T-cell (primary cell): ENCODE measurements at regions not wholly inside any gene's neighbourhood (a gene's known extent, or its start where the extent isn't known, plus 50 kb on each side); places are given as distances from the start of the nearest gene placed in this dataset.

Experiments
- ATAC-seq, 4 experiments: fragments of 200-7000 bp in 3 of 4; fragments of 150-1000 bp in 1 of 4; cut with Tn5 transposase; replicated peaks in 1 of 4; 1 replicate in 3 of 4; 2 replicates in 1 of 4; pipeline ENCODE4 v1.10.0; 2021; ENCODE audit warnings: moderate library complexity in 3 of 4, mild to moderate bottlenecking in 2 of 4, moderate number of reproducible peaks in 1 of 4
- CTCF ChIA-PET, 2 donors: fragments of 300-600 bp; sonication (Branson Sonifier 250); formaldehyde crosslinking; loops; one replicate each; lab custom pipeline; 2022; ENCODE audit warnings: antibody characterized with exemption in 2 of 2; lab: Charles Lee
- POLR2A ChIA-PET, 2 donors: fragments of 300-600 bp; sonication (Branson Sonifier 250); formaldehyde crosslinking; loops; one replicate each; lab custom pipeline; 2022; ENCODE audit warnings: antibody characterized with exemption in 2 of 2; lab: Charles Lee
- DNase-seq, 35 experiments: peaks; one replicate each; pipeline versions ENCODE4 v3.0.0 to v3.0.0-alpha.2; 2013 to 2023
- H3K27ac ChIP-seq: one replicate; pipeline ENCODE4 v1.5.1; 2013; ENCODE audit warnings: low read length
- H3K27me3 ChIP-seq, 2 experiments: replicated peaks in 1 of 2; 1 replicate in 1 of 2; 2 replicates in 1 of 2; pipeline versions ENCODE4 v1.6.1 to v1.7.0; 2013; ENCODE audit warnings: low read length in 1 of 2, mixed read lengths in 1 of 2; ENCODE audit not compliant: control insufficient read depth in 2 of 2, insufficient read depth in 2 of 2; ENCODE audit errors: extremely low read depth in 1 of 2
- H3K36me3 ChIP-seq, 2 donors: 1 replicate in 1 of 2; 2 replicates in 1 of 2; pipeline versions ENCODE4 v1.6.1 to v1.7.0; 2013; ENCODE audit warnings: low read length in 1 of 2; ENCODE audit not compliant: control insufficient read depth in 2 of 2, insufficient read depth in 1 of 2; ENCODE audit errors: extremely low read depth in 1 of 2
- H3K4me1 ChIP-seq, 2 experiments: 1 replicate in 1 of 2; 2 replicates in 1 of 2; pipeline versions ENCODE4 v1.6.1 to v1.7.0; 2013; ENCODE audit warnings: low read length in 2 of 2, mixed read lengths in 1 of 2; ENCODE audit not compliant: insufficient read depth in 2 of 2, control insufficient read depth in 1 of 2; ENCODE audit errors: extremely low read depth in 1 of 2
- H3K4me3 ChIP-seq, 2 donors: 1 replicate in 1 of 2; 2 replicates in 1 of 2; pipeline versions ENCODE4 v1.5.1 to v1.7.0; 2013; ENCODE audit warnings: mild to moderate bottlenecking in 2 of 2, low read length in 1 of 2, moderate library complexity in 1 of 2; ENCODE audit not compliant: control insufficient read depth in 1 of 2; ENCODE audit errors: extremely low read depth in 1 of 2
- H3K9me3 ChIP-seq: 2 replicates; pipeline ENCODE4 v1.7.0; 2013
- H3K27ac Mint-ChIP-seq, 2 donors: one replicate each; pipeline ENCODE4 v1.8.0; 2020 to 2021; ENCODE audit warnings: mild to moderate bottlenecking in 2 of 2, mixed read lengths in 2 of 2
- H3K27me3 Mint-ChIP-seq, 2 donors: one replicate each; pipeline ENCODE4 v1.8.0; 2021 to 2022; ENCODE audit warnings: mixed read lengths in 2 of 2
- H3K36me3 Mint-ChIP-seq: one replicate; pipeline ENCODE4 v1.8.0; 2021; ENCODE audit warnings: mixed read lengths
- H3K4me1 Mint-ChIP-seq, 3 donors: one replicate each; pipeline ENCODE4 v1.8.0; 2020 to 2022; ENCODE audit warnings: mixed read lengths in 3 of 3, mild to moderate bottlenecking in 1 of 3
- H3K4me3 Mint-ChIP-seq, 3 donors: one replicate each; pipeline ENCODE4 v1.8.0; 2020 to 2022; ENCODE audit warnings: mild to moderate bottlenecking in 3 of 3, mixed read lengths in 3 of 3, moderate library complexity in 3 of 3
- H3K9me3 Mint-ChIP-seq, 3 donors: one replicate each; pipeline ENCODE4 v1.8.0; 2020 to 2022; ENCODE audit warnings: mixed read lengths in 3 of 3
- WGBS: methylation state at CpG from one replicate; pipeline ENCODE4 v1.1.5; 2013; ENCODE audit warnings: missing lambda C conversion rate; ENCODE audit not compliant: insufficient coverage; 5-methylcytosine and 5-hydroxymethylcytosine counted together

- H3K36me3 ChIP-seq: no peaks in the 10 kb centered on the region
- POLR2A ChIA-PET: no interaction called here
- no peaks in the 10 kb centered on the region for H3K36me3 Mint-ChIP-seq
- no peaks in the 10 kb centered on the region for H3K27me3 Mint-ChIP-seq
- H3K4me1 ChIP-seq: no peaks in the 10 kb centered on the region
- H3K4me3 ChIP-seq: no peak overlapping the region
- H3K9me3 ChIP-seq: no peaks in the 10 kb centered on the region
- no peaks in the 10 kb centered on the region for H3K4me1 Mint-ChIP-seq
- no peak overlapping the region for H3K27ac Mint-ChIP-seq
- no peaks in the 10 kb centered on the region for H3K27me3 ChIP-seq
- CTCF ChIA-PET: no interaction called here
- H3K4me3 Mint-ChIP-seq: no peak overlapping the region
- no peak overlapping the region for H3K27ac ChIP-seq
- ATAC-seq: no peak
- DNase-seq: no peak
- peaks cover 6 to 11% (median 8%) of the 10 kb centered on the region in 3 donors for H3K9me3 Mint-ChIP-seq
Observed at GRCh38 chr13:62696490-62696889, 1280.8 kb upstream of the PCDH20 start.

GRCh38 chr13:62687732-62688131 is 1272.1 kb upstream of the PCDH20 start:
- no peak overlapping the region for H3K4me3 Mint-ChIP-seq
- Histone ChIP-seq H3K4me1 (no peaks in the 10 kb centered on the region), H3K27ac (no peak overlapping the region), H3K36me3 (no peaks in the 10 kb centered on the region), H3K4me3 (no peak overlapping the region), H3K27me3 (no peaks in the 10 kb centered on the region), H3K9me3 (no peaks in the 10 kb centered on the region)
- CTCF ChIA-PET: no interaction called here
- no peaks in the 10 kb centered on the region for H3K4me1 Mint-ChIP-seq
- no peak overlapping the region for H3K27ac Mint-ChIP-seq
- ATAC-seq (no peak), DNase-seq (no peak)
- POLR2A ChIA-PET: no interaction called here
- H3K9me3 Mint-ChIP-seq: peaks cover 8 to 14% (median 13%) of the 10 kb centered on the region in 3 donors
- no CpG with 5 or more reads among the region's 2 CpGs for WGBS
- no peaks in the 10 kb centered on the region for H3K36me3 Mint-ChIP-seq
- H3K27me3 Mint-ChIP-seq: no peaks in the 10 kb centered on the region

DNA sequence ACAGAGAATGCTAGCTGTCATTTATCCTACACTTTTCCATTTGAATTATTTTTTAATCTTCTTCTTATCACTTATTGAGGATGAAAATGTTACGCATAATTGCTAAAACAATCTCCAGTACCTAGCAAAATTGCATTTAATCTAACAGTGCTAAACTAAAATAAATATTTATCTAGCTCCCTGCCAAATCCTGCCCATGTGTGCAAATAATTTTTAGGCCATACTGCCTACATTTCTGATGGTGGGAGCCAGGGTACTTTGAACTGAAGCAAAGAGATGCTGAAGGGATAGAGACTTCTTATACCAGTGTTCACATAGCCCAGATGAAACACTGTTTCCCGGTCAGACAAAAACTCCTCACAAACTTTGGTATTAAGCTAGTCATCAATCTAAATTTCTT is 1268.7 kb upstream of the PCDH20 start:
- peaks cover under 1 to 15% (median 3%) of the 10 kb centered on the region in 3 donors for H3K9me3 Mint-ChIP-seq
- H3K27me3 Mint-ChIP-seq: no peaks in the 10 kb centered on the region
- POLR2A ChIA-PET: interaction anchor here in 1 of 2 donors (0.7 kb wide), 1 partner anchor 14 kb away, joined by 3 read pairs; no protein-coding TSS in a partner anchor
- no peaks in the 10 kb centered on the region for H3K36me3 ChIP-seq
- H3K27ac ChIP-seq: no peak overlapping the region
- no peaks in the 10 kb centered on the region for H3K4me1 ChIP-seq
- ATAC-seq (no peak), DNase-seq (no peak)
- no CpG with 5 or more reads among the region's 2 CpGs for WGBS
- H3K4me1 Mint-ChIP-seq: no peaks in the 10 kb centered on the region
- H3K9me3 ChIP-seq: no peaks in the 10 kb centered on the region
- no peak overlapping the region for H3K27ac Mint-ChIP-seq
- CTCF ChIA-PET: no interaction called here
- H3K4me3 ChIP-seq: no peak overlapping the region
- H3K36me3 Mint-ChIP-seq: no peaks in the 10 kb centered on the region
- no peaks in the 10 kb centered on the region for H3K27me3 ChIP-seq
- no peak overlapping the region for H3K4me3 Mint-ChIP-seq

GRCh38 chr13:62682788-62683187 is 1267.1 kb upstream of the PCDH20 start:
- DNase-seq (no peak), ATAC-seq (no peak)
- Histone ChIP-seq H3K4me1 (no peaks in the 10 kb centered on the region), H3K9me3 (no peaks in the 10 kb centered on the region), H3K4me3 (no peak overlapping the region), H3K27me3 (no peaks in the 10 kb centered on the region), H3K36me3 (no peaks in the 10 kb centered on the region), H3K27ac (no peak overlapping the region)
- ChIA-PET POLR2A (no interaction called here), CTCF (no interaction called here)
- Mint-ChIP-seq H3K4me3 (no peak overlapping the region), H3K4me1 (no peaks in the 10 kb centered on the region), H3K27ac (no peak overlapping the region), H3K27me3 (no peaks in the 10 kb centered on the region), H3K9me3 (peaks cover 2 to 14% (median 3%) of the 10 kb centered on the region in 3 donors), H3K36me3 (no peaks in the 10 kb centered on the region)
- no CpG with 5 or more reads among the region's 4 CpGs for WGBS

DNA sequence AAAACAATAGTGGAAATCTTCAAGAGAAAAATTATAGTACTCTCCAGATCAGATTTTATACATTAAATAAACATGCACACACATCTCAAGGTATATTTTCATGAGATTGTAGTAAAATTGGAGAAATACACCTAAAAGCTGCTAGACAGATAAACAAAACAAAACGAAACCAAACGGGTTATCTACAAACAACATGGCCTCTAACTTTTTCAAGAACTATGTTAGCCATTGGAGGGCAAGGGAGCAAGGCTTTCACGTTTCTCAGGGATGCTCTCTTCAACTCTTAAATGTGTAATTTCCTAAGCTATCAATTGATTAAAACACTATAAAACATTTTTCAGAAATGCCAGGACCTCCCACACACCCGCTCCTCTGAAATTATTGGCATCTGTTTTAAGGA is 1262.4 kb upstream of the PCDH20 start:
- no peak overlapping the region for H3K4me3 Mint-ChIP-seq
- H3K27ac Mint-ChIP-seq: no peak overlapping the region
- CTCF ChIA-PET: no interaction called here
- POLR2A ChIA-PET: no interaction called here
- Histone ChIP-seq H3K36me3 (no peaks in the 10 kb centered on the region), H3K9me3 (no peaks in the 10 kb centered on the region), H3K27me3 (no peaks in the 10 kb centered on the region), H3K4me3 (no peak overlapping the region), H3K27ac (no peak overlapping the region), H3K4me1 (no peaks in the 10 kb centered on the region)
- no CpG with 5 or more reads among the region's 4 CpGs for WGBS
- DNase-seq (no peak), ATAC-seq (no peak)
- H3K27me3 Mint-ChIP-seq: no peaks in the 10 kb centered on the region
- H3K9me3 Mint-ChIP-seq: peaks cover 6 to 22% (median 13%) of the 10 kb centered on the region in 3 donors
- H3K4me1 Mint-ChIP-seq: no peaks in the 10 kb centered on the region
- no peaks in the 10 kb centered on the region for H3K36me3 Mint-ChIP-seq

DNA sequence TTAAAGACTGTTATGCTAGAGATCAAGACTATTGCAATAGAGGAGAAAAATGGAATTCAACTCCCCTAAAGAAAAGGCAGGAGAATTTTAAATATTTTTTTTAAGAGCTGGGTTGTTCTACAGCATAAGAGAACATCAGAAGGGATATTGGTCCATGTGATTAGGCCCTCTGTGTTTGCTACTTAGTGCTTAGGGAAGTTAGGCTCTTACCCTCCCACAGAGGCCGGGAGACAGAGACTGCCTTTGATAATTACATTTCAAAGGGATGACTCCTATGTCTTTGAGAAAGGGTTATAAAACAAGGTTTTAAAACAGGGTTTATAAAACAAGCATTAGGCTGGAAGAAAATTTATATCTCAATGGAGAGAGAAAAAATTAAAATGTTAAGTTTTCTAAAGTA is 1248.1 kb upstream of the PCDH20 start:
- no CpG with 5 or more reads among the region's 1 CpG for WGBS
- no peaks in the 10 kb centered on the region for H3K9me3 ChIP-seq
- ChIA-PET CTCF (no interaction called here), POLR2A (no interaction called here)
- H3K4me1 ChIP-seq: no peaks in the 10 kb centered on the region
- H3K36me3 ChIP-seq: no peaks in the 10 kb centered on the region
- Mint-ChIP-seq H3K9me3 (peaks cover 10 to 18% (median 15%) of the 10 kb centered on the region in 3 donors), H3K4me3 (no peak overlapping the region), H3K36me3 (no peaks in the 10 kb centered on the region), H3K27ac (no peak overlapping the region), H3K4me1 (no peaks in the 10 kb centered on the region), H3K27me3 (no peaks in the 10 kb centered on the region)
- no peak overlapping the region for H3K27ac ChIP-seq
- H3K4me3 ChIP-seq: no peak overlapping the region
- DNase-seq (no peak), ATAC-seq (no peak)
- no peaks in the 10 kb centered on the region for H3K27me3 ChIP-seq

DNA sequence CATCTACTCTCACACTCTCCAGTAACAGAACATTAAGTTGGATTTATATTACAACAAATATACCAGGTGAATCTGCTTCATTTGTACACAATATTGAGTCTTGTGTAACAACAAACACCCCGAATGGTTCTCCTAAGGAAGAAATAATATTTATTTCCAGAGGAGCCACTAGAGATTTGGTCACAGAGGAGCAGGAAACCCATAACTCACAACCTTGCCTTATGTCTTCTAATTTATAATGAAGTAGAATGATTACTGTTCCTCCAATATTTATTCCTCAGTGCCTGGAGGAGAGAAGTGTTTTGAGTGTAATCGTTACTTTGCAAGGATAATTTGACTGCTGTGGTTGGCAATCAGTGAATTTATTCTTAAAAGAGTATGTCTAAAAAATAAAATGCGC is 1243.7 kb upstream of the PCDH20 start:
- Mint-ChIP-seq H3K27ac (no peak overlapping the region), H3K4me1 (no peaks in the 10 kb centered on the region), H3K36me3 (no peaks in the 10 kb centered on the region), H3K27me3 (no peaks in the 10 kb centered on the region), H3K4me3 (no peak overlapping the region), H3K9me3 (peaks cover 11 to 22% (median 15%) of the 10 kb centered on the region in 3 donors)
- H3K27ac ChIP-seq: no peak overlapping the region
- H3K4me3 ChIP-seq: no peak overlapping the region
- no peaks in the 10 kb centered on the region for H3K27me3 ChIP-seq
- H3K4me1 ChIP-seq: no peaks in the 10 kb centered on the region
- ATAC-seq: no peak
- ChIA-PET CTCF (no interaction called here), POLR2A (no interaction called here)
- no peaks in the 10 kb centered on the region for H3K9me3 ChIP-seq
- H3K36me3 ChIP-seq: no peaks in the 10 kb centered on the region
- DNase-seq: no peak
- WGBS: no CpG with 5 or more reads among the region's 3 CpGs
